Keratinocyte (primary cell): ENCODE measurements at regions not wholly inside any gene's neighbourhood (a gene's known extent, or its start where the extent isn't known, plus 50 kb on each side); places are given as distances from the start of the nearest gene placed in this dataset.

Source experiments
- EZH2 ChIP-seq: IDR thresholded peaks from one replicate; pipeline ENCODE4 v1.6.1; 2012; ENCODE audit warnings: inconsistent platforms, mild to moderate bottlenecking, low read length, moderate library complexity
- TF ChIP-seq, protein P1 (sequence below), 3 experiments: IDR thresholded peaks in 1 of 3; conservative IDR thresholded peaks in 1 of 3; optimal IDR thresholded peaks in 1 of 3; 2 replicates in 2 of 3; 3 replicates in 1 of 3; pipeline versions ENCODE3 to v1.5.1; 2011; ENCODE audit warnings: low read length in 3 of 3, mild to moderate bottlenecking in 3 of 3, moderate library complexity in 2 of 3, control low read depth in 1 of 3, inconsistent platforms in 1 of 3; ENCODE audit not compliant: insufficient read depth in 2 of 3; ENCODE audit errors: extremely low read depth in 1 of 3

DNA sequence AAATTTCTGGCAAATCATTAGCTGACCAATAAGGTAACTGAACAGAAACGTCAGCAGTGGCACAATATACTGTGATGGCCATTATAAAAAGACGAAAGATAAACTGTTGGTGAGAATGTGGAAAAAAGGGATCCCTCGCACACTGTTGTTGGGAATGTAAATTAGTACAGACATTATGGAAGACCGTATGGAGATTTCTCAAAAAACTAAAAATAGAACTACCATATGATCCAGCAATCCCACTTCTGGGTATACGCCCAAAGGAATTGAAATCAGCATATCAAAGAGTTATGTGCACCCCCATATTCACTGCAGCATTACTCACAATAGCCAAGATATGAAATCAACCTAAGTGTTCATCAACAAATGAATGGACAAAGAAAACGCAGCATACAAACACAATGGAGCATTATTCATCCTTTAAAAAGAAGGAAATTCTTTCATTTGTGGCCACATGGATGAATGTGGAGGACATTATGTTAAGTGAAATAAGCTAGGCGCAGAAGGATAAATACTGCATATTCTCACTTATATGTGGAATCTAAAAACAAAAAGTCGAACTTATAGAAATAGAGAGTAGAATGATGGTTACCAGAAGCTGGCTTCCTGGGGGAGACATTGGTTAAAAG is 257.7 kb downstream of the RHOU start:
- TF ChIP-seq EZH2, result no peak
- TF ChIP-seq, protein P1, sequence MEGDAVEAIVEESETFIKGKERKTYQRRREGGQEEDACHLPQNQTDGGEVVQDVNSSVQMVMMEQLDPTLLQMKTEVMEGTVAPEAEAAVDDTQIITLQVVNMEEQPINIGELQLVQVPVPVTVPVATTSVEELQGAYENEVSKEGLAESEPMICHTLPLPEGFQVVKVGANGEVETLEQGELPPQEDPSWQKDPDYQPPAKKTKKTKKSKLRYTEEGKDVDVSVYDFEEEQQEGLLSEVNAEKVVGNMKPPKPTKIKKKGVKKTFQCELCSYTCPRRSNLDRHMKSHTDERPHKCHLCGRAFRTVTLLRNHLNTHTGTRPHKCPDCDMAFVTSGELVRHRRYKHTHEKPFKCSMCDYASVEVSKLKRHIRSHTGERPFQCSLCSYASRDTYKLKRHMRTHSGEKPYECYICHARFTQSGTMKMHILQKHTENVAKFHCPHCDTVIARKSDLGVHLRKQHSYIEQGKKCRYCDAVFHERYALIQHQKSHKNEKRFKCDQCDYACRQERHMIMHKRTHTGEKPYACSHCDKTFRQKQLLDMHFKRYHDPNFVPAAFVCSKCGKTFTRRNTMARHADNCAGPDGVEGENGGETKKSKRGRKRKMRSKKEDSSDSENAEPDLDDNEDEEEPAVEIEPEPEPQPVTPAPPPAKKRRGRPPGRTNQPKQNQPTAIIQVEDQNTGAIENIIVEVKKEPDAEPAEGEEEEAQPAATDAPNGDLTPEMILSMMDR (optimal IDR thresholded peaks at IDR 0.05 in 1 of 3, IDR thresholded peaks at IDR 0.05 in 1 of 3, conservative IDR thresholded peaks at IDR 0.05 in 1 of 3; ENCODE audit: extremely low read depth in 1 of 3, insufficient read depth in 2 of 3, low read length in 3 of 3), result no peak
